ENCODE measurements at regions not wholly inside any gene's neighbourhood (a gene's known extent, or its start where the extent isn't known, plus 50 kb on each side); places are given as distances from the start of the nearest gene placed in this dataset.

- peak; percentile 73 to 78 for DNase-seq (ENCODE audit: low read depth in 2 of 2)
- TF ChIP-seq CTCF (IDR thresholded peaks at IDR 0.05; ENCODE audit: low read depth, low read length), result peak; percentile 59
Measured at GRCh38 chr5:39570403-39571027, 145.7 kb upstream of the DAB2 start.

GRCh38 chr5:39569857-39570256, 145.1 kb upstream of the DAB2 start:
- no peak for DNase-seq (ENCODE audit: low read depth in 2 of 2)
- no peak overlapping the region for H3K4me3 ChIP-seq (replicated peaks in 1 of 2; ENCODE audit: low read depth in 2 of 2, low read length in 2 of 2)
- TF ChIP-seq CTCF (IDR thresholded peaks at IDR 0.05; ENCODE audit: low read depth, low read length), result no peak

More at GRCh38 chr5:39570403-39571027, 145.7 kb upstream of the DAB2 start:
- no peak overlapping the region for H3K4me3 ChIP-seq (replicated peaks in 1 of 2; ENCODE audit: low read depth in 2 of 2, low read length in 2 of 2)

GRCh38 chr5:39566891-39567290, 142.1 kb upstream of the DAB2 start:
- no peak for TF ChIP-seq CTCF (IDR thresholded peaks at IDR 0.05; ENCODE audit: low read depth, low read length)
- peak in 1 of 2 donors; percentile 49 for DNase-seq (ENCODE audit: low read depth in 2 of 2)
- no peak overlapping the region for H3K4me3 ChIP-seq (replicated peaks in 1 of 2; ENCODE audit: low read depth in 2 of 2, low read length in 2 of 2)

GRCh38 chr5:39566029-39566428, 141.2 kb upstream of the DAB2 start:
- TF ChIP-seq CTCF (IDR thresholded peaks at IDR 0.05; ENCODE audit: low read depth, low read length), result no peak
- H3K4me3 ChIP-seq (replicated peaks in 1 of 2; ENCODE audit: low read depth in 2 of 2, low read length in 2 of 2), result no peak overlapping the region
- no peak for DNase-seq (ENCODE audit: low read depth in 2 of 2)

GRCh38 chr5:39561421-39561820, 136.6 kb upstream of the DAB2 start:
- no peak for TF ChIP-seq CTCF (IDR thresholded peaks at IDR 0.05; ENCODE audit: low read depth, low read length)
- DNase-seq (ENCODE audit: low read depth in 2 of 2), result no peak
- no peak overlapping the region for H3K4me3 ChIP-seq (replicated peaks in 1 of 2; ENCODE audit: low read depth in 2 of 2, low read length in 2 of 2)

- DNase-seq (ENCODE audit: low read depth in 2 of 2), result no peak
- no peak overlapping the region for H3K4me3 ChIP-seq (replicated peaks in 1 of 2; ENCODE audit: low read depth in 2 of 2, low read length in 2 of 2)
- TF ChIP-seq CTCF (IDR thresholded peaks at IDR 0.05; ENCODE audit: low read depth, low read length), result no peak
Measured at GRCh38 chr5:39560726-39561125, 135.9 kb upstream of the DAB2 start.

- DNase-seq (ENCODE audit: low read depth in 2 of 2), result no peak
- H3K4me3 ChIP-seq (replicated peaks in 1 of 2; ENCODE audit: low read depth in 2 of 2, low read length in 2 of 2), result no peak overlapping the region
- TF ChIP-seq CTCF (IDR thresholded peaks at IDR 0.05; ENCODE audit: low read depth, low read length), result no peak
Measured at GRCh38 chr5:39559923-39560322, 135.1 kb upstream of the DAB2 start.
